H1 (cell line): ENCODE measurements at regions not wholly inside any gene's neighbourhood (a gene's known extent, or its start where the extent isn't known, plus 50 kb on each side); places are given as distances from the start of the nearest gene placed in this dataset.

Experiments
- PHF8 ChIP-seq: fragments of 200-600 bp; sonication (generic); conservative IDR thresholded peaks from 2 replicates; pipeline ENCODE4 v1.7.1; 2012; ENCODE audit warnings: low read depth, mild to moderate bottlenecking, inconsistent platforms, low read length, moderate library complexity
- TEAD4 ChIP-seq: IDR thresholded peaks from 2 replicates; pipeline ENCODE4 v1.6.1; 2012; ENCODE audit warnings: low read depth, low read length, inconsistent platforms, mixed read lengths
- TF ChIP-seq, protein P1 (sequence below), 3 experiments: IDR thresholded peaks; 1 replicate in 2 of 3; 2 replicates in 1 of 3; pipeline versions ENCODE4 v1.5.1 to v1.6.1; 2011; ENCODE audit warnings: low read length in 3 of 3, mild to moderate bottlenecking in 3 of 3, inconsistent platforms in 2 of 3, low read depth in 1 of 3, moderate library complexity in 1 of 3; ENCODE audit not compliant: insufficient read depth in 1 of 3; ENCODE audit errors: control extremely low read depth in 1 of 3
- TF ChIP-seq, protein P2 (sequence below): IDR thresholded peaks from 2 replicates; pipeline ENCODE4 v1.6.1; 2012; ENCODE audit warnings: inconsistent platforms

DNA sequence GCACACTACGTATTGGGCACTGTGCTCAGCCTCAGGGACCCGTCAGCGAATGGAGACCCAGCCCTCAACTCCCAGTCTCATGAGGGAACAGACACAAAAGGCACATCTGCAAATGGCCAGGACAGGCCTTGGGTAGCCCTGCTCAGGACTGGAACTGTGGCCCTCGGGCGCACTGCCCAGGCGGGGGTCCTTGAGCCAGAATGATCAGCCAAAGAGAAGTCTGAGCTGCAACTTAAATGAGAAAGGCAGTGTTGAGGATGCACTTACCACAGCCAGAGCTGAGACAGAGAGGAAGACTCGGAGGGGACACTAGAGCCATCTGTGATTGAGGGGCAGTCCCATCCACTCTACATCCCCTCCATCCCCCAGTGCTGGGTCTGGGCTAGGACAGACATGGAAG lies 117.3 kb downstream of the C16orf95 start:
- TF ChIP-seq, protein P1, sequence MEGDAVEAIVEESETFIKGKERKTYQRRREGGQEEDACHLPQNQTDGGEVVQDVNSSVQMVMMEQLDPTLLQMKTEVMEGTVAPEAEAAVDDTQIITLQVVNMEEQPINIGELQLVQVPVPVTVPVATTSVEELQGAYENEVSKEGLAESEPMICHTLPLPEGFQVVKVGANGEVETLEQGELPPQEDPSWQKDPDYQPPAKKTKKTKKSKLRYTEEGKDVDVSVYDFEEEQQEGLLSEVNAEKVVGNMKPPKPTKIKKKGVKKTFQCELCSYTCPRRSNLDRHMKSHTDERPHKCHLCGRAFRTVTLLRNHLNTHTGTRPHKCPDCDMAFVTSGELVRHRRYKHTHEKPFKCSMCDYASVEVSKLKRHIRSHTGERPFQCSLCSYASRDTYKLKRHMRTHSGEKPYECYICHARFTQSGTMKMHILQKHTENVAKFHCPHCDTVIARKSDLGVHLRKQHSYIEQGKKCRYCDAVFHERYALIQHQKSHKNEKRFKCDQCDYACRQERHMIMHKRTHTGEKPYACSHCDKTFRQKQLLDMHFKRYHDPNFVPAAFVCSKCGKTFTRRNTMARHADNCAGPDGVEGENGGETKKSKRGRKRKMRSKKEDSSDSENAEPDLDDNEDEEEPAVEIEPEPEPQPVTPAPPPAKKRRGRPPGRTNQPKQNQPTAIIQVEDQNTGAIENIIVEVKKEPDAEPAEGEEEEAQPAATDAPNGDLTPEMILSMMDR (IDR thresholded peaks at IDR 0.05; ENCODE audit: control extremely low read depth in 1 of 3, insufficient read depth in 1 of 3, low read depth in 1 of 3, low read length in 3 of 3), result no peak
- TF ChIP-seq TEAD4 (no peak), PHF8 (no peak)
- TF ChIP-seq, protein P2, sequence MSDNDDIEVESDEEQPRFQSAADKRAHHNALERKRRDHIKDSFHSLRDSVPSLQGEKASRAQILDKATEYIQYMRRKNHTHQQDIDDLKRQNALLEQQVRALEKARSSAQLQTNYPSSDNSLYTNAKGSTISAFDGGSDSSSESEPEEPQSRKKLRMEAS, result no peak
